GM19035 (cell line): ENCODE measurements at regions not wholly inside any gene's neighbourhood (a gene's known extent, or its start where the extent isn't known, plus 50 kb on each side); places are given as distances from the start of the nearest gene placed in this dataset.
"Not testable (repeated sequence)": the region's sequence is repeated elsewhere in the genome, so short reads cannot be mapped to it uniquely, and the experiment has no call there.

Experiments
- ATAC-seq: cut with Tn5 transposase; IDR thresholded peaks from one replicate; pipeline ENCODE4 v1.9.1; 2021; ENCODE audit not compliant: unreplicated experiment

GRCh38 chr6:73929405-73929804 is 233.4 kb downstream of the CD109 start:
- no peak for ATAC-seq

DNA sequence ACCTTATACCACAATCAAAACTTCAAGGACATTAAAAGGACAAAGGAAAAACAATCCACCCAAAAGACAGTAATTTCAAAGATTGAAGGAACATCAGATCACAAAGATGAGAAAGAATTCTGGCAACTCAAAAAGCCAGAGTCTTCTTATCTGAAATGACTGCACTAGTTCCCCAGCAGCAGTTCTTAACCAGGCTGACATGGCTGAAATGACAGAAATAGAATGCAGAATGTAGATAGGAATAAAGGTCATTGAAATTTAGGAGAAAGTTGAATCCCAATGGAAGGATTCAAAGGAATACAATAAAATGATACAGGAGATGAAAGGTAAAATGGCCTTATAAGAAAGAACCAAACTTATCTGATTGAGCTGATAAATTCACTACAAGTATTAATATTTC is 231.4 kb downstream of the CD109 start:
- no peak for ATAC-seq

DNA sequence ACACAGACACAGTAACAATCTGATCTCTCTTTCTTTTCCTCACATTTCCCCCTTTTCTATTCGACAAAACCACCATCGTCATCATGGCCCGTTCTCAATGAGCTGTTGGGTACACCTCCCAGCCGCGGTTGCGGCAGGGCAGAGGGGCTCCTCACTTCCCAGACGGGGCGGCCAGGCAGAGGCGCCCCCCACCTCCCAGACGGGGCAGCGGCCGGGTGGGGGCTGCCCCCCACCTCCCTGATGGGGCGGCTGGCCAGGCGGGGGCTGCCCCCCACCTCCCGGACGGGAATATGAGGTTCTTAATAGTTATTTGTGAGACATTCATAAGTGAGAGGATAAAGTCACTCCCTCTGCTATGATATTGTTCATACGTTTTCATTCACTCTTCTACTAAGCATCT is 229.7 kb downstream of the CD109 start:
- not testable (repeated sequence) for ATAC-seq

DNA sequence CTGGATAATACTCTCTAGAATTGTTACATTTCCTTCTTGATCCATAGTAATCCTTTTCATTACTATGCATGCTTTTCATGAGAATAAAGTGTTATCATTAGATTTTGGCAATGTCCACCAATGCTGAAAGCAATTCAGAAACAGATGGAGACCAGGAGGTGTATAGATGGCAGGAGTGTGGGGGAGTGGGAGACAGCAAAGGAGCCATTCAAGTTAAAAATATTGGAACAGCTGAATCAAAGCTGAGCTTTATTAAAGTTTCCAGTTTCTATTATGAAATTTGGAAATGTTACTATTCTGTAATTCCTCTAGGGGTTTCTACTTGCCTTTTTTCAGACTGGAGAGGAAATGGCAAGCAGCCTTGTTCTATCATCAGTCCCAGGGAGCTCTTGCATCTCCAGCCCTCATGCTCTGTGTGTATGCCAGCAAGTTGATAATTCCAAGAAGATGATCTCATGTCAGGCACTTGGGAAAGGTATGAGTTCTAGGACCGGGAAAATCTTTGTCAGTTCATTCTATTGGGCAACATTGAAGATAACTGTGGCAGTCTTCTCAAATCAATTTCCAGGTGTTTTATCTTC is 228.0 kb downstream of the CD109 start:
- ATAC-seq = no peak

DNA sequence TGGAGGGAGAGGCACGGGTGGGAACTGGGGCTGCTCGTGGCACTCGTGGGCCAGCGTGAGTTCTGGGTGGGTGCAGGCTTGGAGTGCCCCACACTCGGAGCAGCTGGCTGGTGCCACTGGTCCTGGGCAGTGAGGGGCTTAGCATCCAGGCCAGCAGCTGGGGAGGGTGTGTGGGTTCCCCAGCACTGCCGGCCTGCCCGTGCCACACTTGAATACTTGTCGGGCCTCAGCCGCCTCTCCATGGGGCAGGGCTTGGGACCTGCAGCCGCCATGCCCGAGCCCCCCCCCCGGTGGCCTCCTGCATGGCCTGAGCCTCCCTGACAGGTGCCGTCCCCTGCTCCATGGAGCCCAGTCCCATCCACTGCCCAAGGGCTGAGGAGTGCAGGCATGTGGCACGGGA is 207.2 kb downstream of the CD109 start:
- ATAC-seq = no peak

DNA sequence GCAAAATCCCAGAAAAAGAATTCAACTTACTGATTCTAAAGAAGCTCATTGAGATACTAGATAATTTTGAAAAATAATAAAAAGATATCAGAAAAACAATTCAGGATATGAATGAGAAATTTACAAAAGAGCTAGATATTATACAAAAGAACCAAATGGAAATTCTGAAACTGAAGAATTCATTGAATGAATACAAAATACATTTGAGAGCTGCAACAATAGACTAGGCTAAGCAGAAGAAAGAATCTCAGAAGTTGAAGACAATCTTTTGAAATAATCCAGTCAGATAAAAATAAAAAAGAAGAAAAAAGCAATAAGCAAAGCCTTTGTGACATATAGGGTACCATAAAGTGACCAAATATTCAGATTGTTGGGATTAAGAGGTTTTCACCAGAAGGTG is 206.0 kb downstream of the CD109 start:
- no peak for ATAC-seq

GRCh38 chr6:73901311-73901710 is 205.3 kb downstream of the CD109 start:
- ATAC-seq = no peak

GRCh38 chr6:73898599-73898998 is 202.6 kb downstream of the CD109 start:
- ATAC-seq = no peak

DNA sequence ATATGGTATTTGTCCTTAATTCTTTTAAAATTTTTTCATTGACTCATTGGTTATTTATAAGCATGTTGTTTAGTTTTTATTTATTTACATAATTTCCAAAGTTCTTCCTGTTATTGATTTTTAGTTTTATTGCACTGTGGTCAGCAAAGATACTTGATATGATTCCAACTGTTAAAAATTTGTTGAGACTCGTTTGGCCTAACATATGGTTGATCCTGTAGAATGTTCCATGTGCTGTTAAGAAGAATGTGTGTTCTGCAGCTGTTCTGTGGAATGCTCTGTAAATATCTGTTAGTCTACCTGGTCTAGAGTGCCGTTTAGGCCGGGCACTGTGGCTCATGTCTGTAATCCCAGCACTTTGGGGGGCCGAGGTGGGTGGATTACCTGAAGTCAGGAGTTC is 197.7 kb downstream of the CD109 start:
- no peak for ATAC-seq

DNA sequence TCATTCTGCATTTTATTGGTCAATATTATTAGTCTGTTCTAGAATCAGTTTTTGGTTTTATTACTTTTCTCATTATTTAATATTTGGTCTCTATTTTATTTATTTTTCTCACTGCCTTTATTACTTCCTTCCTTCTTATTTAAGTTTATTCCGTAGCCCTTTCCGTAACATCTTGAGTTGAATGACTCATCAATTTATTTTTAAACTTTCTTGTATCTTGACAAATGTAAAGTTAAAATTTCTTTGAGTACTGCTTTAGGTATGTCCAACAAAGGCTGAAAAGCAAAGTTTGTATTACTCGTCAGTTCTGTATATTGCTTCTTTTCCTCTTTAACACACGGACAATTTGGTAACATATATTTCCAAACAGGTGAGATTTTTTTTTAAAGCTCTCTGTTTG is 192.0 kb downstream of the CD109 start:
- no peak for ATAC-seq

- ATAC-seq = no peak
Observed at GRCh38 chr6:73885393-73885792, 189.4 kb downstream of the CD109 start.

DNA sequence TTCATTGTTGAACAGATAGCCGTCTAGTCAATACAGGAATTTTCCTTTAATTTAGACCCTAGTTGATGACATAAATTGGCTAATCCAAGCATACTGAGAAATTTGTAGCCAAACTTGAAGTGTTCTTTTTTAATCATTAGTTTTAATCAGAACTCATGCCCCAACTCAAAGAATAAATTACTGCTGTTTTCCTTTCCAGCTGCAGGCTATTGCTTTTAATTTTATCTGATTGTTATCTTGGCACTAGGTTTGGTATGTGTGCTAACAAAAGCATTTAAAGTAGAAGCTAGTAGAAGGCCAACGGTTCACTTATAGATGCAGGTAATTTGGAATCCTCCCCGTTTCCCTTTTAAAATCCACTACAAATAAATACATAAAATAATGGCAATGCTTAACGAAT is 188.5 kb downstream of the CD109 start:
- no peak for ATAC-seq

DNA sequence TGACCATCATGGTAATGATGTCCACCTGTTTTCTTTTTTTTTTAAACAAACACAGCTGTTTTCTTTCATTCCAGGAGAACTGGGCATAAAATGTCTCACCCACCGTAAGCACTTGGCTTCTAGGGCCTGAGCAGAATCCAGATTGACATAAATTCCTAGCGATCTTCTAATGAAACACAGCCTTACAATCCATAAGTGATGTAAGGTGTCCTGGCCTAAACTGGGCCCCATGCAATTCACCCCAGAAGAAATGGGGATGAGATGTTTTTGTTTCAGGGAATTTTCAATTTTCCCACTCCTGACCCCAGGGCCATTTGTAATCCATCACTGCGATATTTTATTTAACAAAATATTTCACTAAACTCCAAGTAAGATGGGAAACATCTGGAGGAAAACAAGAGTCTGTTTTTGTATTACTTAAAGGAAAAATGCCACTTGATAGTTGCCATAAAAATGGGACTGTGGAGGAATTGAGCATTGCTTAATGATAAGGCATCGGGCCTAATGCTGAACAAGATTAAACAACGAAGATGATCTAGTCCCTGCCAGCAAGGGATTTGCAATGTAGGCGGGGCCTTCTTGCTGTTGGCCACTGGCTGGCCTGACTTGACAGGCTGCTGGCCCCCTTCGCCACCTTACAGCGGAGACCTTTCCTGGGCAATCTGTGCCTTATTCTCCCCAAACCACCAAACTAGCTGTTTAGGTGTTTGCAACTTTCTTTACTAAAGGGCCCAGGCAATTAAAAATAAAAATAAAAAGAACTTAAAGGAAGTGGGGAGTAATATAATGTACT is 183.7 kb downstream of the CD109 start:
- no peak for ATAC-seq

- no peak for ATAC-seq
Observed at GRCh38 chr6:73878403-73878802, 182.4 kb downstream of the CD109 start.
